Liver (tissue), 8 donors: ENCODE measurements at regions not wholly inside any gene's neighbourhood (a gene's known extent, or its start where the extent isn't known, plus 50 kb on each side); places are given as distances from the start of the nearest gene placed in this dataset.

Experiments
- DNase-seq: peaks from one replicate; pipeline ENCODE4 v3.0.0-alpha.2; 2017; ENCODE audit warnings: low spot score
- H3K27ac ChIP-seq, 2 donors: one replicate each; pipeline ENCODE4 v1.7.0; 2013; ENCODE audit warnings: inconsistent platforms in 2 of 2, low read length in 2 of 2, control low read depth in 1 of 2, low read depth in 1 of 2, mild to moderate bottlenecking in 1 of 2
- H3K27me3 ChIP-seq, 4 donors: one replicate each; pipeline versions ENCODE4 v1.6.1 to v1.7.0; 2013; ENCODE audit warnings: low read length in 3 of 4, inconsistent platforms in 1 of 4, mild to moderate bottlenecking in 1 of 4, moderate library complexity in 1 of 4; ENCODE audit not compliant: control insufficient read depth in 4 of 4, insufficient read depth in 4 of 4
- H3K36me3 ChIP-seq, 4 donors: one replicate each; pipeline versions ENCODE4 v1.6.1 to v1.7.0; 2013; ENCODE audit warnings: low read length in 3 of 4, mild to moderate bottlenecking in 3 of 4, low read depth in 1 of 4, moderate library complexity in 1 of 4; ENCODE audit not compliant: control insufficient read depth in 4 of 4, insufficient read depth in 3 of 4
- H3K4me1 ChIP-seq, 4 donors: one replicate each; pipeline versions ENCODE4 v1.6.1 to v1.7.0; 2013; ENCODE audit warnings: low read length in 3 of 4, mild to moderate bottlenecking in 3 of 4, moderate library complexity in 1 of 4; ENCODE audit not compliant: control insufficient read depth in 4 of 4, insufficient read depth in 4 of 4
- H3K4me3 ChIP-seq, 3 donors: one replicate each; pipeline versions ENCODE4 v1.6.1 to v1.7.0; 2013; ENCODE audit warnings: low read length in 3 of 3, control low read depth in 1 of 3, low read depth in 1 of 3, mild to moderate bottlenecking in 1 of 3
- H3K9ac ChIP-seq, 2 donors: one replicate each; pipeline ENCODE4 v1.7.0; 2013; ENCODE audit warnings: low read length in 2 of 2, mild to moderate bottlenecking in 2 of 2, moderate library complexity in 2 of 2, control low read depth in 1 of 2, low read depth in 1 of 2
- H3K9me3 ChIP-seq, 4 donors: one replicate each; pipeline versions ENCODE4 v1.6.1 to v1.7.0; 2013; ENCODE audit warnings: low read length in 3 of 4; ENCODE audit not compliant: control insufficient read depth in 4 of 4
- ATF3 ChIP-seq: IDR thresholded peaks from 2 replicates; pipeline ENCODE4 v1.6.1; 2016; ENCODE audit warnings: antibody characterized with exemption
- EGR1 ChIP-seq, 2 donors: IDR thresholded peaks; 2 replicates each; pipeline ENCODE4 v1.6.1; 2016 to 2018; ENCODE audit warnings: antibody characterized with exemption in 2 of 2, low read depth in 2 of 2
- FOXA1 ChIP-seq: IDR thresholded peaks from 2 replicates; pipeline ENCODE4 v1.6.1; 2016; ENCODE audit warnings: antibody characterized with exemption
- FOXA2 ChIP-seq: IDR thresholded peaks from 2 replicates; pipeline ENCODE4 v1.6.1; 2016; ENCODE audit warnings: antibody characterized with exemption
- HNF4G ChIP-seq: IDR thresholded peaks from 2 replicates; pipeline ENCODE4 v1.6.1; 2016; ENCODE audit warnings: antibody characterized with exemption
- JUND ChIP-seq, 2 donors: IDR thresholded peaks; 2 replicates each; pipeline ENCODE4 v1.6.1; 2016; ENCODE audit warnings: antibody characterized with exemption in 2 of 2
- MAX ChIP-seq: IDR thresholded peaks from 2 replicates; pipeline ENCODE4 v1.6.1; 2016; ENCODE audit warnings: antibody characterized with exemption
- NR2F2 ChIP-seq: IDR thresholded peaks from 2 replicates; pipeline ENCODE4 v1.6.1; 2016; ENCODE audit warnings: antibody characterized with exemption
- RAD21 ChIP-seq, 2 donors: IDR thresholded peaks; 2 replicates each; pipeline ENCODE4 v1.6.1; 2016; ENCODE audit warnings: antibody characterized with exemption in 2 of 2, mild to moderate bottlenecking in 2 of 2
- REST ChIP-seq: IDR thresholded peaks from 2 replicates; pipeline ENCODE4 v1.6.1; 2016; ENCODE audit warnings: antibody characterized with exemption, mild to moderate bottlenecking
- RXRA ChIP-seq, 2 donors: IDR thresholded peaks; 2 replicates each; pipeline ENCODE4 v1.6.1; 2017 to 2018; ENCODE audit warnings: antibody characterized with exemption in 2 of 2, mild to moderate bottlenecking in 1 of 2
- SP1 ChIP-seq: IDR thresholded peaks from 2 replicates; pipeline ENCODE4 v1.6.1; 2018; ENCODE audit warnings: antibody characterized with exemption, mild to moderate bottlenecking
- TAF1 ChIP-seq: conservative IDR thresholded peaks from 2 replicates; pipeline ENCODE4 v1.6.1; 2016; ENCODE audit warnings: antibody characterized with exemption, mild to moderate bottlenecking
- YY1 ChIP-seq: IDR thresholded peaks from 2 replicates; pipeline ENCODE4 v1.6.1; 2016; ENCODE audit warnings: antibody characterized with exemption, mild to moderate bottlenecking
- ZBTB33 ChIP-seq: IDR thresholded peaks from 2 replicates; pipeline ENCODE4 v1.6.1; 2016; ENCODE audit warnings: antibody characterized with exemption
- WGBS: extraction: QIAGEN DNeasy Blood & Tissue Kit; methylation state at CpG from one replicate; pipeline ENCODE4 v1.1.7; 2013; 5-methylcytosine and 5-hydroxymethylcytosine counted together
- TF ChIP-seq, protein P1 (sequence below): fragments of 150-350 bp; IDR thresholded peaks from 2 replicates; pipeline ENCODE4 v1.5.1; 2017; ENCODE audit warnings: improper control_type of control experiment, low read depth, low read length; ENCODE audit not compliant: missing input control
- donor health status: healthy.
- donor health status: healthy.
- donor health status: healthy.
- donor health status: healthy.
- donor health status: healthy.

DNA sequence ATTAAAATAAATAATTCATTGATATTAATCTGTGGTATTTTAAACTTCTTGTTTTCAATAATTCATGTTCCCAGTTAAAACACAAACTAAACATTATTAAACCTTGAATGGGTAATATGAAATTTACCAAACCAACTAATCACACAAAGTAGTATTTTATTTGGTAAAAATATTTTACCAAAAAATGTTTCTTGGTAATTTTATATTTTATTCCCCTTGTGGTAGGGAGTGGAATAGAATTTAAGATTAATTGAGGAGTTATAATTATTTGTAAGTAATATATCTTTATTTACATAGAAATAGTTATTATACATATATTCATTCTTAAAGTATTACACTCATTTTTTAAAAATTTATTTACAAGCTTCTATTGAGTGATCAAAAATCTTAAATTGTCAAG, 1350.9 kb downstream of the OTOL1 start:
- H3K4me1 ChIP-seq: no peaks in the 10 kb centered on the region
- TF ChIP-seq TAF1 (no peak), JUND (IDR thresholded peaks at IDR 0.05) (no peak), NR2F2 (no peak), MAX (no peak), HNF4G (no peak), YY1 (no peak), ZBTB33 (no peak), REST (no peak), FOXA2 (no peak), RAD21 (IDR thresholded peaks at IDR 0.05) (no peak), ATF3 (no peak), SP1 (no peak), RXRA (IDR thresholded peaks at IDR 0.05) (no peak), EGR1 (IDR thresholded peaks at IDR 0.05; ENCODE audit: low read depth in 2 of 2) (no peak), FOXA1 (no peak)
- TF ChIP-seq, protein P1, sequence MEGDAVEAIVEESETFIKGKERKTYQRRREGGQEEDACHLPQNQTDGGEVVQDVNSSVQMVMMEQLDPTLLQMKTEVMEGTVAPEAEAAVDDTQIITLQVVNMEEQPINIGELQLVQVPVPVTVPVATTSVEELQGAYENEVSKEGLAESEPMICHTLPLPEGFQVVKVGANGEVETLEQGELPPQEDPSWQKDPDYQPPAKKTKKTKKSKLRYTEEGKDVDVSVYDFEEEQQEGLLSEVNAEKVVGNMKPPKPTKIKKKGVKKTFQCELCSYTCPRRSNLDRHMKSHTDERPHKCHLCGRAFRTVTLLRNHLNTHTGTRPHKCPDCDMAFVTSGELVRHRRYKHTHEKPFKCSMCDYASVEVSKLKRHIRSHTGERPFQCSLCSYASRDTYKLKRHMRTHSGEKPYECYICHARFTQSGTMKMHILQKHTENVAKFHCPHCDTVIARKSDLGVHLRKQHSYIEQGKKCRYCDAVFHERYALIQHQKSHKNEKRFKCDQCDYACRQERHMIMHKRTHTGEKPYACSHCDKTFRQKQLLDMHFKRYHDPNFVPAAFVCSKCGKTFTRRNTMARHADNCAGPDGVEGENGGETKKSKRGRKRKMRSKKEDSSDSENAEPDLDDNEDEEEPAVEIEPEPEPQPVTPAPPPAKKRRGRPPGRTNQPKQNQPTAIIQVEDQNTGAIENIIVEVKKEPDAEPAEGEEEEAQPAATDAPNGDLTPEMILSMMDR: no peak
- no peak for DNase-seq
- no peaks in the 10 kb centered on the region for H3K9me3 ChIP-seq
- no peaks in the 10 kb centered on the region for H3K27me3 ChIP-seq
- no peak overlapping the region for H3K4me3 ChIP-seq
- no peaks in the 10 kb centered on the region for H3K36me3 ChIP-seq
- H3K9ac ChIP-seq: no peak overlapping the region
- no peak overlapping the region for H3K27ac ChIP-seq

DNA sequence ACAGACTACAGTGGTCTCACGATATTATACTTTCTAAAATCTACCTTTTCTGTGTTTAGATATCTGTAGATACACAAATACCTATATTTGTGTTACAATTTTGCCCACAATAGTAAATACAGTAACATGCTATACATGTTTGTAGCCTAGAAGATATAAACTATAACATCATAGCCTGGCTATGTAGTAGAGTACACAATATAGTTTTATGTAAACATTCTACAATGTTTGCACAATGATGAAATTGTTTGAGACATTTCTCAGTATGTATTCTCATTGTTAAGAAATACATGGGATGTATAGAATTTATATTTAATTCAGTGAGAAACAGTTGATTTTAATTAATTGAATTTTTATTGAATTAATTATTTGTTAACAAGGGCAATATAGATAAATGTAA, 1367.0 kb downstream of the OTOL1 start:
- Histone ChIP-seq H3K9ac (no peak overlapping the region), H3K4me1 (no peaks in the 10 kb centered on the region), H3K36me3 (no peaks in the 10 kb centered on the region), H3K4me3 (no peak overlapping the region), H3K27ac (no peak overlapping the region), H3K27me3 (no peaks in the 10 kb centered on the region), H3K9me3 (no peaks in the 10 kb centered on the region)
- WGBS: 90% methylated on average over 1 of the region's 1 CpG
- no peak for DNase-seq
- no peak for TF ChIP-seq ZBTB33
- no peak for TF ChIP-seq EGR1 (IDR thresholded peaks at IDR 0.05; ENCODE audit: low read depth in 2 of 2)
